WTC11 (cell line): ENCODE measurements at regions not wholly inside any gene's neighbourhood (a gene's known extent, or its start where the extent isn't known, plus 50 kb on each side); places are given as distances from the start of the nearest gene placed in this dataset.

Source experiments
- ATAC-seq: fragments of 200-7000 bp; cut with Tn5 transposase; 2 replicates; pipeline ENCODE4 v1.10.0; 2021; ENCODE audit warnings: mild to moderate bottlenecking, moderate library complexity
- CTCF ChIA-PET: fragments of 300-600 bp; sonication (Branson Sonifier 250); formaldehyde crosslinking; loops from one replicate; lab custom pipeline; 2021; ENCODE audit warnings: antibody characterized with exemption; lab: Charles Lee
- POLR2A ChIA-PET: fragments of 350-600 bp; sonication (Branson Sonifier 250); formaldehyde crosslinking; loops from one replicate; lab custom pipeline; 2021; ENCODE audit warnings: antibody characterized with exemption; lab: Charles Lee
- DNase-seq: peaks from one replicate; pipeline ENCODE4 v3.0.0; 2021; ENCODE audit warnings: low spot score
- H3K27ac Mint-ChIP-seq: 2 replicates; pipeline ENCODE4 v1.8.0; 2021; ENCODE audit warnings: mixed read lengths
- H3K27me3 Mint-ChIP-seq: 2 replicates; pipeline ENCODE4 v1.8.0; 2021; ENCODE audit warnings: low read depth, mild to moderate bottlenecking, moderate library complexity, mixed read lengths
- H3K36me3 Mint-ChIP-seq: 2 replicates; pipeline ENCODE4 v1.8.0; 2021; ENCODE audit warnings: mixed read lengths
- H3K4me1 Mint-ChIP-seq: 2 replicates; pipeline ENCODE4 v1.8.0; 2022; ENCODE audit warnings: mixed read lengths
- H3K4me3 Mint-ChIP-seq: 2 replicates; pipeline ENCODE4 v1.8.0; 2021; ENCODE audit warnings: mild to moderate bottlenecking, moderate library complexity, mixed read lengths
- H3K9me3 Mint-ChIP-seq: 2 replicates; pipeline ENCODE4 v1.8.0; 2021; ENCODE audit warnings: mixed read lengths
- CBFB ChIP-seq: sonication (generic); formaldehyde crosslinking; IDR thresholded peaks from 2 replicates; pipeline ENCODE4 v1.8.1; 2022; ENCODE audit warnings: mild to moderate bottlenecking, low read depth, missing genetic modification reagents
- EMX1 ChIP-seq: fragments of 250-450 bp; sonication (Bioruptor Pico); IDR thresholded peaks from 2 replicates; pipeline ENCODE4 v1.8.0; 2021; ENCODE audit warnings: mild to moderate bottlenecking
- ESRRA ChIP-seq: sonication (generic); formaldehyde crosslinking; IDR thresholded peaks from 2 replicates; pipeline ENCODE4 v1.8.1; 2022; ENCODE audit warnings: mild to moderate bottlenecking, missing genetic modification reagents, borderline replicate concordance
- FOXJ3 ChIP-seq: sonication (generic); formaldehyde crosslinking; IDR thresholded peaks from 2 replicates; pipeline ENCODE4 v1.9.0; 2021; ENCODE audit warnings: missing genetic modification reagents, mild to moderate bottlenecking, borderline replicate concordance
- FOXK1 ChIP-seq: sonication (generic); formaldehyde crosslinking; IDR thresholded peaks from 2 replicates; pipeline ENCODE4 v1.8.0; 2022; ENCODE audit warnings: mild to moderate bottlenecking, moderate library complexity, missing genetic modification reagents
- GTF2I ChIP-seq: fragments of 250-450 bp; sonication (Bioruptor Pico); conservative IDR thresholded peaks from 2 replicates; pipeline ENCODE4 v1.4.0; 2021; ENCODE audit warnings: mild to moderate bottlenecking
- MXD4 ChIP-seq: fragments of 250-450 bp; sonication (Bioruptor Pico); IDR thresholded peaks from 2 replicates; pipeline ENCODE4 v1.8.0; 2021; ENCODE audit warnings: mild to moderate bottlenecking, moderate library complexity, borderline replicate concordance
- NFE2L1 ChIP-seq: sonication (generic); formaldehyde crosslinking; IDR thresholded peaks from 2 replicates; pipeline ENCODE4 v1.8.1; 2023; ENCODE audit warnings: missing genetic modification reagents
- NR3C1 ChIP-seq: sonication (generic); formaldehyde crosslinking; conservative IDR thresholded peaks from 2 replicates; pipeline ENCODE4 v1.8.1; 2023; ENCODE audit warnings: low read depth, mild to moderate bottlenecking, missing genetic modification reagents
- SMAD3 ChIP-seq: sonication (generic); formaldehyde crosslinking; IDR thresholded peaks from 2 replicates; pipeline ENCODE4 v1.8.0; 2022; ENCODE audit warnings: missing genetic modification reagents, mild to moderate bottlenecking, borderline replicate concordance
- ZNF317 ChIP-seq: sonication (generic); formaldehyde crosslinking; IDR thresholded peaks from 2 replicates; pipeline ENCODE4 v1.8.1; 2023; ENCODE audit warnings: low read depth, mild to moderate bottlenecking, moderate library complexity, missing genetic modification reagents, borderline replicate concordance
- ZNF671 ChIP-seq: fragments of 250-450 bp; sonication (Bioruptor Pico); IDR thresholded peaks from 2 replicates; pipeline ENCODE4 v1.8.0; 2021; ENCODE audit warnings: mild to moderate bottlenecking
- TF ChIP-seq, protein P1 (sequence below): sonication (generic); formaldehyde crosslinking; IDR thresholded peaks from 2 replicates; pipeline ENCODE4 v1.8.0; 2022; ENCODE audit warnings: mild to moderate bottlenecking, missing genetic modification reagents
- TF ChIP-seq, protein P2 (sequence below): fragments of 250-450 bp; sonication (Bioruptor Pico); IDR thresholded peaks from 2 replicates; pipeline ENCODE4 v1.9.0; 2021; ENCODE audit warnings: mild to moderate bottlenecking, borderline replicate concordance
- TF ChIP-seq, protein P3 (sequence below): sonication (generic); formaldehyde crosslinking; IDR thresholded peaks from 2 replicates; pipeline ENCODE4 v1.8.1; 2023; ENCODE audit warnings: mild to moderate bottlenecking, missing genetic modification reagents, moderate library complexity
- TF ChIP-seq, protein P4 (sequence below): sonication (generic); formaldehyde crosslinking; IDR thresholded peaks from 2 replicates; pipeline ENCODE4 v1.8.0; 2022; ENCODE audit warnings: mild to moderate bottlenecking, missing genetic modification reagents
- TF ChIP-seq, protein P5 (sequence below): fragments of 250-450 bp; sonication (Bioruptor Pico); IDR thresholded peaks from 2 replicates; pipeline ENCODE4 v1.9.0; 2021; ENCODE audit warnings: mild to moderate bottlenecking
- TF ChIP-seq, protein P6 (sequence below): sonication (generic); formaldehyde crosslinking; IDR thresholded peaks from 2 replicates; pipeline ENCODE4 v1.8.1; 2023; ENCODE audit warnings: mild to moderate bottlenecking, missing genetic modification reagents
- TF ChIP-seq, protein P7 (sequence below): sonication (generic); formaldehyde crosslinking; conservative IDR thresholded peaks from 2 replicates; pipeline ENCODE4 v1.8.1; 2022; ENCODE audit warnings: mild to moderate bottlenecking, missing genetic modification reagents
- TF ChIP-seq, protein P8 (sequence below): fragments of 250-450 bp; sonication (Bioruptor Pico); IDR thresholded peaks from 2 replicates; pipeline ENCODE4 v1.9.0; 2021; ENCODE audit warnings: mild to moderate bottlenecking

DNA sequence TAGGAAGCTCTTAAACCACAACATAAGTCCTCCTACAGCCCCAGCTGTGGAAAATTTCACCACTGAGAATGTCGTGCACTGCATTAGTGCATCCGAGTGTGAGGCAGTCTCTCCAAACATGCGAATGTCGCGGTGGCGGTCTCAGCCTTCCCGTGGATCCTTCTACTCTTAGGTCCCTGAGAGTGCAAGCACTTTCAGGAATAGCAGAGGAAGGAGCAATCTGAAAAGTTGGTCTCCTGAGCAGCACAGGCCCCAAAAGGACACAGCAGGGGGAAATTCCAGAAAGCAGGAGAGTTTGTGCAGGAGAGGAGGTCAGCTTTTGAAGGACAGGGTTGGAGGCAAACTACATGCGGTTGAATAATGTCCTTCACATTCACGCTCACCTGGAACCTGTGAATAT is 440.5 kb upstream of the SMIM21 start:
- POLR2A ChIA-PET, result no interaction called here
- CTCF ChIA-PET, result no interaction called here

DNA sequence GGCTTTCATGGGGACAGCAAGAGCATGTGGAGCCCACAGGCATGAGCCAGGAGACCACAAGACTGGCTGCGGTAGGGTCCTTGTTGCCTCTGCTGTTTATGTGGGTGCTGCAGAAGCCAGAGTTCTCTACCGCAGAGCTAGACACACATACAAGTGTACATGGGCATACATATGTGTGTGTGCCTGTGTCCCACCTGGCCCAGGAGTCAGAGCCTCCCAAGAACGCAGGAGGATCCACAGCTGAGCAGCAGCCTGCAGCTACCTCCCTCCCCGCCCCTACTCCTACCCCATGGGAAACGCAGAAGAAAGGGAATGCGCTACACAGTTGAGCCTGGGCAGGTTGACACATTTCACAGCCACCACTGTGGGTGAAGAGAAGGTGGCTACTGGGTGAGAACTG is 438.1 kb upstream of the SMIM21 start:
- no peaks in the 10 kb centered on the region for H3K27me3 Mint-ChIP-seq
- ChIA-PET POLR2A (no interaction called here), CTCF (no interaction called here)
- H3K4me3 Mint-ChIP-seq, result no peak overlapping the region
- peaks cover 10% of the 10 kb centered on the region for H3K9me3 Mint-ChIP-seq
- H3K27ac Mint-ChIP-seq, result no peak overlapping the region
- no peaks in the 10 kb centered on the region for H3K36me3 Mint-ChIP-seq
- no peak for TF ChIP-seq EMX1 (CRISPR knock-in tag)
- no peak for TF ChIP-seq ESRRA
- TF ChIP-seq, protein P1, sequence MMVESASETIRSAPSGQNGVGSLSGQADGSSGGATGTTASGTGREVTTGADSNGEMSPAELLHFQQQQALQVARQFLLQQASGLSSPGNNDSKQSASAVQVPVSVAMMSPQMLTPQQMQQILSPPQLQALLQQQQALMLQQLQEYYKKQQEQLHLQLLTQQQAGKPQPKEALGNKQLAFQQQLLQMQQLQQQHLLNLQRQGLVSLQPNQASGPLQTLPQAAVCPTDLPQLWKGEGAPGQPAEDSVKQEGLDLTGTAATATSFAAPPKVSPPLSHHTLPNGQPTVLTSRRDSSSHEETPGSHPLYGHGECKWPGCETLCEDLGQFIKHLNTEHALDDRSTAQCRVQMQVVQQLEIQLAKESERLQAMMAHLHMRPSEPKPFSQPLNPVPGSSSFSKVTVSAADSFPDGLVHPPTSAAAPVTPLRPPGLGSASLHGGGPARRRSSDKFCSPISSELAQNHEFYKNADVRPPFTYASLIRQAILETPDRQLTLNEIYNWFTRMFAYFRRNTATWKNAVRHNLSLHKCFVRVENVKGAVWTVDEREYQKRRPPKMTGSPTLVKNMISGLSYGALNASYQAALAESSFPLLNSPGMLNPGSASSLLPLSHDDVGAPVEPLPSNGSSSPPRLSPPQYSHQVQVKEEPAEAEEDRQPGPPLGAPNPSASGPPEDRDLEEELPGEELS (CRISPR knock-in tag), result no peak
- TF ChIP-seq, protein P2, sequence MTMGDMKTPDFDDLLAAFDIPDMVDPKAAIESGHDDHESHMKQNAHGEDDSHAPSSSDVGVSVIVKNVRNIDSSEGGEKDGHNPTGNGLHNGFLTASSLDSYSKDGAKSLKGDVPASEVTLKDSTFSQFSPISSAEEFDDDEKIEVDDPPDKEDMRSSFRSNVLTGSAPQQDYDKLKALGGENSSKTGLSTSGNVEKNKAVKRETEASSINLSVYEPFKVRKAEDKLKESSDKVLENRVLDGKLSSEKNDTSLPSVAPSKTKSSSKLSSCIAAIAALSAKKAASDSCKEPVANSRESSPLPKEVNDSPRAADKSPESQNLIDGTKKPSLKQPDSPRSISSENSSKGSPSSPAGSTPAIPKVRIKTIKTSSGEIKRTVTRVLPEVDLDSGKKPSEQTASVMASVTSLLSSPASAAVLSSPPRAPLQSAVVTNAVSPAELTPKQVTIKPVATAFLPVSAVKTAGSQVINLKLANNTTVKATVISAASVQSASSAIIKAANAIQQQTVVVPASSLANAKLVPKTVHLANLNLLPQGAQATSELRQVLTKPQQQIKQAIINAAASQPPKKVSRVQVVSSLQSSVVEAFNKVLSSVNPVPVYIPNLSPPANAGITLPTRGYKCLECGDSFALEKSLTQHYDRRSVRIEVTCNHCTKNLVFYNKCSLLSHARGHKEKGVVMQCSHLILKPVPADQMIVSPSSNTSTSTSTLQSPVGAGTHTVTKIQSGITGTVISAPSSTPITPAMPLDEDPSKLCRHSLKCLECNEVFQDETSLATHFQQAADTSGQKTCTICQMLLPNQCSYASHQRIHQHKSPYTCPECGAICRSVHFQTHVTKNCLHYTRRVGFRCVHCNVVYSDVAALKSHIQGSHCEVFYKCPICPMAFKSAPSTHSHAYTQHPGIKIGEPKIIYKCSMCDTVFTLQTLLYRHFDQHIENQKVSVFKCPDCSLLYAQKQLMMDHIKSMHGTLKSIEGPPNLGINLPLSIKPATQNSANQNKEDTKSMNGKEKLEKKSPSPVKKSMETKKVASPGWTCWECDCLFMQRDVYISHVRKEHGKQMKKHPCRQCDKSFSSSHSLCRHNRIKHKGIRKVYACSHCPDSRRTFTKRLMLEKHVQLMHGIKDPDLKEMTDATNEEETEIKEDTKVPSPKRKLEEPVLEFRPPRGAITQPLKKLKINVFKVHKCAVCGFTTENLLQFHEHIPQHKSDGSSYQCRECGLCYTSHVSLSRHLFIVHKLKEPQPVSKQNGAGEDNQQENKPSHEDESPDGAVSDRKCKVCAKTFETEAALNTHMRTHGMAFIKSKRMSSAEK (CRISPR knock-in tag), result no peak
- TF ChIP-seq, protein P3, sequence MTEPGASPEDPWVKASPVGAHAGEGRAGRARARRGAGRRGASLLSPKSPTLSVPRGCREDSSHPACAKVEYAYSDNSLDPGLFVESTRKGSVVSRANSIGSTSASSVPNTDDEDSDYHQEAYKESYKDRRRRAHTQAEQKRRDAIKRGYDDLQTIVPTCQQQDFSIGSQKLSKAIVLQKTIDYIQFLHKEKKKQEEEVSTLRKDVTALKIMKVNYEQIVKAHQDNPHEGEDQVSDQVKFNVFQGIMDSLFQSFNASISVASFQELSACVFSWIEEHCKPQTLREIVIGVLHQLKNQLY, result no peak
- no peak for TF ChIP-seq ZNF671 (CRISPR knock-in tag)
- TF ChIP-seq, protein P4, sequence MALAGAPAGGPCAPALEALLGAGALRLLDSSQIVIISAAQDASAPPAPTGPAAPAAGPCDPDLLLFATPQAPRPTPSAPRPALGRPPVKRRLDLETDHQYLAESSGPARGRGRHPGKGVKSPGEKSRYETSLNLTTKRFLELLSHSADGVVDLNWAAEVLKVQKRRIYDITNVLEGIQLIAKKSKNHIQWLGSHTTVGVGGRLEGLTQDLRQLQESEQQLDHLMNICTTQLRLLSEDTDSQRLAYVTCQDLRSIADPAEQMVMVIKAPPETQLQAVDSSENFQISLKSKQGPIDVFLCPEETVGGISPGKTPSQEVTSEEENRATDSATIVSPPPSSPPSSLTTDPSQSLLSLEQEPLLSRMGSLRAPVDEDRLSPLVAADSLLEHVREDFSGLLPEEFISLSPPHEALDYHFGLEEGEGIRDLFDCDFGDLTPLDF (CRISPR knock-in tag), result no peak
- TF ChIP-seq, protein P5, sequence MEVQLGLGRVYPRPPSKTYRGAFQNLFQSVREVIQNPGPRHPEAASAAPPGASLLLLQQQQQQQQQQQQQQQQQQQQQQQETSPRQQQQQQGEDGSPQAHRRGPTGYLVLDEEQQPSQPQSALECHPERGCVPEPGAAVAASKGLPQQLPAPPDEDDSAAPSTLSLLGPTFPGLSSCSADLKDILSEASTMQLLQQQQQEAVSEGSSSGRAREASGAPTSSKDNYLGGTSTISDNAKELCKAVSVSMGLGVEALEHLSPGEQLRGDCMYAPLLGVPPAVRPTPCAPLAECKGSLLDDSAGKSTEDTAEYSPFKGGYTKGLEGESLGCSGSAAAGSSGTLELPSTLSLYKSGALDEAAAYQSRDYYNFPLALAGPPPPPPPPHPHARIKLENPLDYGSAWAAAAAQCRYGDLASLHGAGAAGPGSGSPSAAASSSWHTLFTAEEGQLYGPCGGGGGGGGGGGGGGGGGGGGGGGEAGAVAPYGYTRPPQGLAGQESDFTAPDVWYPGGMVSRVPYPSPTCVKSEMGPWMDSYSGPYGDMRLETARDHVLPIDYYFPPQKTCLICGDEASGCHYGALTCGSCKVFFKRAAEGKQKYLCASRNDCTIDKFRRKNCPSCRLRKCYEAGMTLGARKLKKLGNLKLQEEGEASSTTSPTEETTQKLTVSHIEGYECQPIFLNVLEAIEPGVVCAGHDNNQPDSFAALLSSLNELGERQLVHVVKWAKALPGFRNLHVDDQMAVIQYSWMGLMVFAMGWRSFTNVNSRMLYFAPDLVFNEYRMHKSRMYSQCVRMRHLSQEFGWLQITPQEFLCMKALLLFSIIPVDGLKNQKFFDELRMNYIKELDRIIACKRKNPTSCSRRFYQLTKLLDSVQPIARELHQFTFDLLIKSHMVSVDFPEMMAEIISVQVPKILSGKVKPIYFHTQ (CRISPR knock-in tag), result no peak
- no peak for TF ChIP-seq FOXK1 (CRISPR knock-in tag)
- no peak for TF ChIP-seq GTF2I (CRISPR knock-in tag)
- TF ChIP-seq, protein P6, sequence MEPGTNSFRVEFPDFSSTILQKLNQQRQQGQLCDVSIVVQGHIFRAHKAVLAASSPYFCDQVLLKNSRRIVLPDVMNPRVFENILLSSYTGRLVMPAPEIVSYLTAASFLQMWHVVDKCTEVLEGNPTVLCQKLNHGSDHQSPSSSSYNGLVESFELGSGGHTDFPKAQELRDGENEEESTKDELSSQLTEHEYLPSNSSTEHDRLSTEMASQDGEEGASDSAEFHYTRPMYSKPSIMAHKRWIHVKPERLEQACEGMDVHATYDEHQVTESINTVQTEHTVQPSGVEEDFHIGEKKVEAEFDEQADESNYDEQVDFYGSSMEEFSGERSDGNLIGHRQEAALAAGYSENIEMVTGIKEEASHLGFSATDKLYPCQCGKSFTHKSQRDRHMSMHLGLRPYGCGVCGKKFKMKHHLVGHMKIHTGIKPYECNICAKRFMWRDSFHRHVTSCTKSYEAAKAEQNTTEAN, result no peak
- TF ChIP-seq FOXJ3 (CRISPR knock-in tag), result no peak
- no peak for TF ChIP-seq NR3C1 (CRISPR knock-in tag)
- TF ChIP-seq SMAD3 (CRISPR knock-in tag), result no peak
- no peak for TF ChIP-seq ZNF317 (CRISPR knock-in tag)
- TF ChIP-seq, protein P7, sequence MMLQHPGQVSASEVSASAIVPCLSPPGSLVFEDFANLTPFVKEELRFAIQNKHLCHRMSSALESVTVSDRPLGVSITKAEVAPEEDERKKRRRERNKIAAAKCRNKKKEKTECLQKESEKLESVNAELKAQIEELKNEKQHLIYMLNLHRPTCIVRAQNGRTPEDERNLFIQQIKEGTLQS (CRISPR knock-in tag), result no peak
- DNase-seq (no peak), ATAC-seq (no peak)
- H3K4me1 Mint-ChIP-seq, result peaks cover 11% of the 10 kb centered on the region

More for the DNA sequence above, 440.5 kb upstream of the SMIM21 start:
- Mint-ChIP-seq H3K27ac (no peak overlapping the region), H3K36me3 (no peaks in the 10 kb centered on the region), H3K27me3 (no peaks in the 10 kb centered on the region), H3K4me3 (no peak overlapping the region), H3K4me1 (peaks cover 11% of the 10 kb centered on the region), H3K9me3 (no peaks in the 10 kb centered on the region; the same call in 1 of the 2 replicates)
- ATAC-seq (peak; percentile 68), DNase-seq (no peak)
- TF ChIP-seq CBFB (no peak), NFE2L1 (CRISPR knock-in tag) (no peak), MXD4 (no peak), GTF2I (CRISPR knock-in tag) (no peak)
- TF ChIP-seq, protein P8, sequence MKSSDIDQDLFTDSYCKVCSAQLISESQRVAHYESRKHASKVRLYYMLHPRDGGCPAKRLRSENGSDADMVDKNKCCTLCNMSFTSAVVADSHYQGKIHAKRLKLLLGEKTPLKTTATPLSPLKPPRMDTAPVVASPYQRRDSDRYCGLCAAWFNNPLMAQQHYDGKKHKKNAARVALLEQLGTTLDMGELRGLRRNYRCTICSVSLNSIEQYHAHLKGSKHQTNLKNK (CRISPR knock-in tag), result no peak
